Heart right ventricle (tissue), 16 donors: ENCODE measurements at regions not wholly inside any gene's neighbourhood (a gene's known extent, or its start where the extent isn't known, plus 50 kb on each side); places are given as distances from the start of the nearest gene placed in this dataset.

Experiments
- ATAC-seq, 8 donors: fragments of 200-7000 bp; cut with Tn5 transposase; one replicate each; pipeline ENCODE4 v1.9.1; 2020; ENCODE audit warnings: mild to moderate bottlenecking in 8 of 8, moderate library complexity in 8 of 8, moderate number of reproducible peaks in 1 of 8
- DNase-seq, 2 donors: peaks; one replicate each; pipeline ENCODE4 v3.0.0-alpha.2; 2020
- H3K27ac ChIP-seq, 10 donors: fragments of 200-600 bp; sonication (generic) in 2 of 10; one replicate each; pipeline versions ENCODE4 v1.5.0 to v1.8.0; 2020 to 2022; ENCODE audit warnings: mild to moderate bottlenecking in 3 of 10
- H3K27me3 ChIP-seq, 7 donors: fragments of 200-600 bp; one replicate each; pipeline ENCODE4 v1.8.0; 2021 to 2022; ENCODE audit warnings: mild to moderate bottlenecking in 2 of 7
- H3K36me3 ChIP-seq, 9 donors: fragments of 200-600 bp; sonication (generic) in 1 of 9; one replicate each; pipeline versions ENCODE4 v1.5.0 to v1.8.0; 2020 to 2022; ENCODE audit warnings: mild to moderate bottlenecking in 2 of 9
- H3K4me1 ChIP-seq, 9 donors: fragments of 200-600 bp; sonication (generic) in 1 of 9; one replicate each; pipeline versions ENCODE4 v1.5.0 to v1.8.0; 2020 to 2022; ENCODE audit warnings: mild to moderate bottlenecking in 4 of 9
- H3K4me3 ChIP-seq, 10 donors: fragments of 200-600 bp; sonication (generic) in 2 of 10; one replicate each; pipeline versions ENCODE4 v1.5.0 to v1.8.0; 2020 to 2022; ENCODE audit warnings: mild to moderate bottlenecking in 7 of 10, moderate library complexity in 2 of 10
- H3K9me3 ChIP-seq, 11 donors: fragments of 200-600 bp in 10 of 11; sonication (generic) in 2 of 11; one replicate each; pipeline versions ENCODE4 v1.5.0 to v1.8.0; 2013 to 2022; ENCODE audit warnings: mild to moderate bottlenecking in 2 of 11, control low read depth in 1 of 11, moderate library complexity in 1 of 11
- WGBS, 2 donors: extraction: QIAGEN DNeasy Blood & Tissue Kit; methylation state at CpG; one replicate each; pipeline ENCODE4 v1.1.7; 2013; ENCODE audit warnings: inconsistent platforms in 1 of 2; 5-methylcytosine and 5-hydroxymethylcytosine counted together
- intact Hi-C, 10 donors: fragments of 100-400 bp; cut with DNase I; formaldehyde crosslinking; loops; one replicate each; pipeline versions ENCODE4 v1.11.1 to v1.14.2; 2022
- TF ChIP-seq, protein P1 (sequence below), 9 donors: fragments of 200-600 bp; sonication (generic) in 2 of 9; IDR thresholded peaks; one replicate each; pipeline versions ENCODE4 v1.5.0 to v1.8.0; 2021 to 2022; ENCODE audit warnings: antibody characterized with exemption in 9 of 9, mild to moderate bottlenecking in 5 of 9, moderate library complexity in 1 of 9
- donor health status: Arrhythmogenic right ventricular cardiomyopathy.
- donor health status: ischemic (EF 13 %, LVEDD 7.1; RV severe dilation, severe dysfunction).
- donor health status: healthy with polysubstance abuse.
- donor health status: DM: no; HTN: yes; CAD: no.
- donor health status: DM: no; HTN: no; CAD: no.
- donor health status: ischemic (EF 25% LVEDD 6.9; RV normal size, moderate dysfunction).
- donor health status: ischemic (EF 25% LVEDD 5.7; RV mildly dilated, moderate dysfunction).
- donor health status: healthy.
- donor health status: DM: yes; HTN: yes; CAD: no.
- donor health status: Ischemic cardiomyopathy.
- donor health status: ischemic (EF 35%, LVEDD 5.7; RV mildly dilated, moderate dysfunction).
- donor health status: nonischemic (EF 11% LVEDD 7.7; RV severe dilation, severe dysfunction).
- donor health status: DM: yes; HTN: yes; CAD: no.
- donor health status: PGD.
- donor health status: ischemic (EF 29% LVEDD 5.4; RV normal size, mild dysfunction).
- donor health status: nonischemic (EF 23%, LVEDD 6.1; RV moderate dilation, normal function).

DNA sequence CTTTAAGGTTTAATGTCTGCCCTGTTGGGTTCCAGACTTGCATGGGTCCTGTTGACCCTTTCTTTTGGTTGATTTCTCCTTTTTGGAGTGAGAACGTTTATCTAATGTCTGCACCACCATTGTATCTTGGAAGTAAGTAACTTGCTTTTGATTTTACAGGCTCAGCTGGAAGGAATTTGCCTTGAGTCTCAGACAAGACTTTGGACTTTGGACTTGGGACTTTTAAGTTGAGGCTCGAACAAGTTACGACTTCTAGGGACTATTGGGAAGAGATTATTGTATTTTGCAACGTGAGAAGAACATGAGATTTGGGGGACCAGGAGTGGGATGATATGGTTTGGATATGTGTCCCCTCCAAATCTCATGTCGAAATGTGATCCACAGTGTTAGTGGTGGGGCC lies 267.7 kb downstream of the GLI2 start:
- ATAC-seq (no peak), DNase-seq (no peak)
- no peak overlapping the region for H3K27ac ChIP-seq
- no peak overlapping the region for H3K4me3 ChIP-seq
- no peaks in the 10 kb centered on the region for H3K36me3 ChIP-seq
- WGBS, 2 donors: 88 to 92% methylated on average over 5 of the region's 5 CpGs
- peaks cover 0 to 10% (median 0%) of the 10 kb centered on the region in 7 donors for H3K27me3 ChIP-seq
- TF ChIP-seq, protein P1, sequence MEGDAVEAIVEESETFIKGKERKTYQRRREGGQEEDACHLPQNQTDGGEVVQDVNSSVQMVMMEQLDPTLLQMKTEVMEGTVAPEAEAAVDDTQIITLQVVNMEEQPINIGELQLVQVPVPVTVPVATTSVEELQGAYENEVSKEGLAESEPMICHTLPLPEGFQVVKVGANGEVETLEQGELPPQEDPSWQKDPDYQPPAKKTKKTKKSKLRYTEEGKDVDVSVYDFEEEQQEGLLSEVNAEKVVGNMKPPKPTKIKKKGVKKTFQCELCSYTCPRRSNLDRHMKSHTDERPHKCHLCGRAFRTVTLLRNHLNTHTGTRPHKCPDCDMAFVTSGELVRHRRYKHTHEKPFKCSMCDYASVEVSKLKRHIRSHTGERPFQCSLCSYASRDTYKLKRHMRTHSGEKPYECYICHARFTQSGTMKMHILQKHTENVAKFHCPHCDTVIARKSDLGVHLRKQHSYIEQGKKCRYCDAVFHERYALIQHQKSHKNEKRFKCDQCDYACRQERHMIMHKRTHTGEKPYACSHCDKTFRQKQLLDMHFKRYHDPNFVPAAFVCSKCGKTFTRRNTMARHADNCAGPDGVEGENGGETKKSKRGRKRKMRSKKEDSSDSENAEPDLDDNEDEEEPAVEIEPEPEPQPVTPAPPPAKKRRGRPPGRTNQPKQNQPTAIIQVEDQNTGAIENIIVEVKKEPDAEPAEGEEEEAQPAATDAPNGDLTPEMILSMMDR (IDR thresholded peaks at IDR 0.05): no peak
- no peaks in the 10 kb centered on the region for H3K9me3 ChIP-seq
- intact Hi-C loops: no loop called here
- no peaks in the 10 kb centered on the region for H3K4me1 ChIP-seq

DNA sequence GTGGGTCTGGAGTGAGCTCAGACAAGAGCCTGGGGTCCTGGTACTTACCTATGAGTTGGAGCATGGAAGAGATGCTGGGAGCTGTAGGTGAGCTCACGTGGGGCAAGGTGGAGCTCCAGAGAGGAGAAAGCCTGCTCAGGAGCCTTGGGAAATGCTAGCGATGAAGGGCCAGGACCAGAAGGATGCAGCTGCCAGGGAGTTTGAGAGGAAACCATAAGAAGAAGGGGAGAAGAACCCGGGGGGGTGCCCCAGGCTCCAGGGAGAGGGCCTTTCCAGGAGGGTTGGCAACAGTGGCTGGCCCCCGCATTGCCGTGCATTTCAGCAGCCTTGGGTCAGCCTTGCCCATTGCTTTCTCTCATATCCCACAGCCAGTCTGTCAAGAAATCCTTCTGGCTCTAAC lies 268.7 kb downstream of the GLI2 start:
- Histone ChIP-seq H3K27me3 (peaks cover 0 to 12% (median 3%) of the 10 kb centered on the region in 7 donors), H3K4me3 (no peak overlapping the region), H3K36me3 (no peaks in the 10 kb centered on the region), H3K27ac (no peak overlapping the region), H3K4me1 (no peaks in the 10 kb centered on the region), H3K9me3 (no peaks in the 10 kb centered on the region)
- WGBS, 2 donors: 76 to 82% methylated on average over 5 of the region's 5 CpGs
- TF ChIP-seq, protein P1 (IDR thresholded peaks at IDR 0.05): no peak
- intact Hi-C loops: no loop called here
- ATAC-seq (no peak), DNase-seq (no peak)

GRCh38 chr2:121004950-121005349 lies 269.3 kb downstream of the GLI2 start:
- Histone ChIP-seq H3K27ac (no peak overlapping the region), H3K27me3 (peaks cover 0 to 12% (median 3%) of the 10 kb centered on the region in 7 donors), H3K4me3 (no peak overlapping the region), H3K36me3 (no peaks in the 10 kb centered on the region), H3K9me3 (peaks cover 0 to 1% (median 0%) of the 10 kb centered on the region in 11 donors), H3K4me1 (no peaks in the 10 kb centered on the region)
- intact Hi-C loops: no loop called here
- ATAC-seq (no peak), DNase-seq (no peak)
- WGBS, 2 donors: 60 to 62% methylated on average over 6 of the region's 6 CpGs
- TF ChIP-seq, protein P1 (IDR thresholded peaks at IDR 0.05): no peak

DNA sequence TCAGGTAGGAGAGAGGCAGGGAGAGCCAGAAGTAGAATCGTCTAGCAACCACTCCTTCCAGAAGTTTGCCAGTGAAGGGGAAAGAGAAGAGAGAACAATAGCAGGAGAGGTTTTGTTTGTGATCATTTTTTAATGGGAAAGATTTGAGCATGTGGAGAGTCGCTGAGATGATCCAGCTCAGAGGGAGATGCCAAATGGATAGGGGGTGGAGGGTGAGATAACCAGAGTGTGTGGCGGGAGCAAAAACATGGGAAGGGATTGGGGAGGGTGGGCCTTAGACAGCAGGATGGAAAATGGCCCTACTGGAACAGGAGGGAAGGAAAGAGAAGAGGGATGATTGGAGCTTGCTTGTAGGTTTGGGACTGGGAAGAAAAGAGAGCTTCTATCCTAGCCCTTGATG lies 269.8 kb downstream of the GLI2 start:
- Histone ChIP-seq H3K27me3 (peaks cover 0 to 12% (median 3%) of the 10 kb centered on the region in 7 donors), H3K4me3 (no peak overlapping the region), H3K9me3 (peaks cover 0 to 6% (median 0%) of the 10 kb centered on the region in 11 donors), H3K27ac (no peak overlapping the region), H3K36me3 (no peaks in the 10 kb centered on the region), H3K4me1 (no peaks in the 10 kb centered on the region)
- WGBS, 2 donors: 45 to 46% methylated on average over 3 of the region's 3 CpGs
- DNase-seq (no peak), ATAC-seq (no peak)
- intact Hi-C loops: no loop called here
- TF ChIP-seq, protein P1 (IDR thresholded peaks at IDR 0.05): no peak
